GM21723 (cell line): ENCODE measurements at regions not wholly inside any gene's neighbourhood (a gene's known extent, or its start where the extent isn't known, plus 50 kb on each side); places are given as distances from the start of the nearest gene placed in this dataset.
"Not testable (repeated sequence)": the region's sequence is repeated elsewhere in the genome, so short reads cannot be mapped to it uniquely, and the experiment has no call there.

Source experiments
- ATAC-seq: cut with Tn5 transposase; IDR thresholded peaks from one replicate; pipeline ENCODE4 v1.9.1; 2021; ENCODE audit warnings: mild to moderate bottlenecking, moderate library complexity; ENCODE audit not compliant: unreplicated experiment

GRCh38 chr11:95652002-95652472 is 137.5 kb downstream of the FAM76B start:
- no peak for ATAC-seq

- ATAC-seq: no peak
Observed at GRCh38 chr11:95650276-95650675, 139.3 kb downstream of the FAM76B start.

DNA sequence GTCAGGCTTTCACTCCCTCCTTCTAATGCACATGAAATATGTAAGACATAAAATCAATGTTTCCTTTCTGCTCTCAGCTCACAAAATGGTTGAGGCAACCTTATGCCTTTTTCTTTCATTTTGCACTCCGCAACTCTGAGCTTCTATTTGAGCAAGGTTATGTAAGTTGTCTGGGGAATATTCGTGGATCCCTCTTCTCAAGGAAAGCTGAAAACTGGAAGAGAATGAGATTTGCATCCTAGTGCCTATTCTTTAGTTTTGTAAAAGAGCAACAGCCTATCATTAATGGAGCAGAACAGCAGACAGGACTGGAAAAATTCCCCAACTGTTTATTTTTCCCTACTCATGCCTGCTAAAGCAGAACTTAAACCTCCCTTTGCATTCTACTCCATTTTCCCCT is 141.7 kb downstream of the FAM76B start:
- ATAC-seq: no peak

- no peak for ATAC-seq
Observed at GRCh38 chr11:95647355-95647754, 142.2 kb downstream of the FAM76B start.

- ATAC-seq: peak; percentile 100
Observed at GRCh38 chr11:95641495-95641894, 148.1 kb downstream of the FAM76B start.

DNA sequence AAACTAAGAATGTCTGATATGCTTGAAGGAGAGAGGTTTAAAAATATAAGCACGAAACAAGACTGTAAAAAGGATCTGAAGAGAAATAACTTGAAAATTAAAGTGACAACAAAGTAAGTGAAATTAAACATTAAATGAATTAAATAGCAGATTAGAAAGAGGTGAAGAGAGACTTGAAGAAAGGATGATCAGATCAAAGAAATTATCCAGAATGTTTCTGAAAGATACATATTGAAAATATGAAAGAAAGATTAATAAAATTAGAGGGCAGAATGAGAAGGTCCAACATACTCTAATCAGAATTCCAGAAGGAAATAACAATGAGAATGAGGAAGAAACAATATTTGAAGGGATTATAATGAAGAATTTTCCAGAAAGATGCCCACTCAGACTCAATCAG is 151.1 kb downstream of the FAM76B start:
- ATAC-seq: no peak

- ATAC-seq: no peak
Observed at GRCh38 chr11:95625164-95625900, 164.2 kb downstream of the FAM76B start.

- ATAC-seq: no peak
Observed at GRCh38 chr11:95616256-95616804, 173.3 kb downstream of the FAM76B start.

DNA sequence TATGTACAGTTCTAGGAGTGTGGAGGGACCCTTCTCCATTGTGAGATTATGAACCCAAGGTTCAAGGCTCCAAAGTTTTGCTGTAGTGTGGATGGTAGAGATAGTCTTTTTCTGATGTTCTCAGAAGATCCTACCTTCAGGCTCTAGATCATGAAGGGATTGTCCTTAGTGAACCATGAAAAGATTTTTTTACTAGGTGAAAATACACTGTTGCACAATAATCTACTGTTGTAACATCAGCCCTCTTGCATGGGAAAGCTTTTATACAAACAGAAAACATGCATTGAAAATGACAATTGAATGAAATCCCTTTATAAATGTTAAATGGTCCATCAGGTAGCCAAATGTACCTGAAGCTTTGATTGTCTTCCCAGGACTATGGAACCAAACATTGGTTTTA is 177.8 kb downstream of the FAM76B start:
- no peak for ATAC-seq

- ATAC-seq: not testable (repeated sequence)
Observed at GRCh38 chr11:95610185-95610584, 179.4 kb downstream of the FAM76B start.

DNA sequence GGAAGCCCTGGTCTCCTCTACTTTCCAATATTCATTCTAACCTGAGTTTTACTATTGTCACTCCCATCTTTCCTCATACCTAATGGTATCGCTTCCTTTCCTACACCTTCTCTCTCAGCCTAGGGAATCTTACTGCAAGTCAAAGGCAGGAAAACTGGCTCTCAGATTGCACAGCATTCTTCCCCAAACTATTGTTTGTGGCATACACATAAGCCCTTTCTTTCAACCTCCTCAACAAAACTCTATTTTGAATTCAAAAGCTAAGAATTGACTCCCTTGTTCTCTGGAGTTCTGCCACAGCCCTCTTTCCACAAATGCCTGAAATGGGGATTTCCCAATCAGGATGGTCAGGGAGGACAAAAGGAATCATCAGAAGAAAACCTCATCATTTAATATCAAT is 181.5 kb downstream of the FAM76B start:
- ATAC-seq: no peak

DNA sequence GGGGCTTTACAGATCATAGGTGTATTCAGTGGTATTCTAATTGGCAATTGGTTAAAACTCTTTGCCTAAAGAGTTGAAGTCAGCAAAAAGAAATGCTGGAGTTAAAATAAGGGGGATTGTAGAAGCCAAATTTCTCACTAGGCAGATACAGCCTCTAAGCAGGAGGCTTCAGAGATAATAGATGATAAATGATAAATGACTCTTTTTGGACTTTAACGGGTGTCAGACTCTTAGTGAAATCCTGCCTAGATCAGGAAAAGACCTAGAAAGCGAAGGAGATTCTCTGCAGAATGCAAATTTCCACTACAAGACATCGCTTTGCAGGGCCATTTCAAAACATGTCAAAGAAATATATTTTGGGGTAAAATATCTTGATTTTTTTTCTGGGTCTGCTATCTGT is 182.8 kb downstream of the FAM76B start:
- no peak for ATAC-seq

- no peak for ATAC-seq
Observed at GRCh38 chr11:95605271-95605940, 184.2 kb downstream of the FAM76B start.

DNA sequence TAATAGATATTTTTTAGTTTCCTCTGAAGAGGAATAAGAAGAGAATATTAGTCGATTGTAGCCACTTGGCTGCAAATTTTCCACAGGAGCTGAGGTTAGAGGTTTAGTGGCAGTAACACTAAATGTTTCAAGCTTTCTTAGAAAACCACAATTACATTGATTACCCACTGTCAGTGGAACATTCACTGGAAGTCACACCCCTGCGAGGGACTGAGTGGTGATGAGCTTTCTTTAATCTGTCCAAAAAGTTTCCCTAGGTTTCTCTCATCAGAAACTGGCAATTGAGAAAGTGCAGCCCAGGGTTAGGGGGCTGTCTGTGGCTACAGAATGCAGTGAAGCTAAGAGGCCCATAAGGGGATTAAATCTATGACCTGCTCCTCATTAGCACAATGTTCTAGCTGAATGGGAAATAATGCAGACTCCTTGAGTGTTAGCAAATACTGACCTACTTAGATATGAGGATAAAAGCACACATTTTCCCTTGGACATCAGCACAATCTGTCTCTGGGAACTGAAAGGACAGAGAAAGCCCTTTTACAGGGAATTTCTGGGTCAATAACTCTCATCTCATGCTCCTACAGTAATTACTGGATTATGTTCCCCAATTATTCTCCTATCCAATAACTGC is 189.5 kb downstream of the FAM76B start:
- no peak for ATAC-seq

DNA sequence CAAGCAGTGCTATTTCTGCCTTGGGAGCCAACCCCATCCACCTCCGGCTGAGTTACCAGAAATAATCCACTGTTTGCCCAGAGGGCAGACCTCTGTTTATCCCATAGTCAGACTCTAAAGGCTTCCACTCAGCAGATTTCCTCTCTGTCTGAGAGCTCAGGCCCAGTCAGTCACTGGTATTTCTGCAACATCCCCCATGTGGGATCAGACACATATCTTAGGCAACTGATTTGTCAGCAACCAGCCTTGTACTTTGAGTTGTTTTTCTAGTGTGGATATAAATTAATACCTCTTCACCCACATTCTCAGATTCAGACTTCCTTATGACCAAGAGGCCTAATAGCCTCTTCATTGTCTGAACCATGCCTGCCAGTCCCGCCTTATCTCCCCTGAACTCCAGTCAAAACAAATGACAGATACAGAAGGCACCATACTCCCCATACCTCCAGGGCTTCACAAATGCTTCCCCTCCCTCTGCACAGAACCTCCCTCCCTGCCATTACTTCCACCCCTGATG is 193.6 kb downstream of the FAM76B start:
- no peak for ATAC-seq

- no peak for ATAC-seq
Observed at GRCh38 chr11:95595541-95595940, 194.0 kb downstream of the FAM76B start.

- ATAC-seq: no peak
Observed at GRCh38 chr11:95593111-95593510, 196.5 kb downstream of the FAM76B start.

- ATAC-seq: no peak
Observed at GRCh38 chr11:95592471-95592870, 197.1 kb downstream of the FAM76B start.

- no peak for ATAC-seq
Observed at GRCh38 chr11:95589893-95590612, 199.5 kb downstream of the FAM76B start.

- ATAC-seq: no peak
Observed at GRCh38 chr11:95588821-95589220, 200.8 kb downstream of the FAM76B start.

- no peak for ATAC-seq
Observed at GRCh38 chr11:95586661-95587060, 202.9 kb downstream of the FAM76B start.
